Thoracic aorta (tissue), 2 donors: ENCODE measurements at regions not wholly inside any gene's neighbourhood (a gene's known extent, or its start where the extent isn't known, plus 50 kb on each side); places are given as distances from the start of the nearest gene placed in this dataset.

Source experiments
- ATAC-seq: fragments of 150-250 bp; one replicate; pipeline ENCODE4 v1.8.0; 2017; ENCODE audit warnings: low read depth; ENCODE audit not compliant: insufficient number of reproducible peaks, low FRiP score
- DNase-seq: peaks from one replicate; pipeline ENCODE4 v3.0.0-alpha.2; 2020; ENCODE audit warnings: low spot score
- H3K27ac ChIP-seq, 2 donors: fragments of 200-600 bp; sonication (generic); 1 replicate in 1 of 2; 2 replicates in 1 of 2; pipeline ENCODE4 v1.5.1; 2016; ENCODE audit warnings: mild to moderate bottlenecking in 2 of 2, moderate library complexity in 2 of 2
- H3K27me3 ChIP-seq: fragments of 200-600 bp; sonication (generic); replicated peaks from 2 replicates; pipeline ENCODE4 v1.6.0; 2016; ENCODE audit warnings: mild to moderate bottlenecking; ENCODE audit not compliant: insufficient read depth
- H3K36me3 ChIP-seq: fragments of 200-600 bp; sonication (generic); one replicate; pipeline ENCODE4 v1.5.1; 2016
- H3K4me1 ChIP-seq, 2 donors: fragments of 200-600 bp; sonication (generic); 1 replicate in 1 of 2; 2 replicates in 1 of 2; pipeline versions ENCODE4 v1.5.1 to v1.6.0; 2016; ENCODE audit warnings: low read depth in 2 of 2, mild to moderate bottlenecking in 1 of 2; ENCODE audit not compliant: control insufficient read depth in 1 of 2
- H3K4me3 ChIP-seq: fragments of 200-600 bp; sonication (generic); 2 replicates; pipeline ENCODE4 v1.5.1; 2016; ENCODE audit warnings: mild to moderate bottlenecking
- H3K9me3 ChIP-seq: fragments of 200-600 bp; sonication (generic); 2 replicates; pipeline ENCODE4 v1.5.1; 2016
- CTCF ChIP-seq: fragments of 200-600 bp; sonication (generic); IDR thresholded peaks from one replicate; pipeline ENCODE4 v1.5.1; 2019; ENCODE audit warnings: antibody characterized with exemption

- TF ChIP-seq CTCF = no peak
- H3K4me3 ChIP-seq = no peak overlapping the region
- no peak overlapping the region for H3K27ac ChIP-seq
- no peak for DNase-seq
- no peak for ATAC-seq
- no peaks in the 10 kb centered on the region for H3K9me3 ChIP-seq
- H3K4me1 ChIP-seq = no peaks in the 10 kb centered on the region
- no peaks in the 10 kb centered on the region for H3K27me3 ChIP-seq
- H3K36me3 ChIP-seq = no peaks in the 10 kb centered on the region
Observed at GRCh38 chr14:54267172-54267571, 129.6 kb upstream of the CDKN3 start.

GRCh38 chr14:54275997-54276725 lies 120.6 kb upstream of the CDKN3 start:
- TF ChIP-seq CTCF = no peak
- Histone ChIP-seq H3K27ac (no peak overlapping the region), H3K9me3 (no peaks in the 10 kb centered on the region), H3K4me1 (no peaks in the 10 kb centered on the region), H3K27me3 (no peaks in the 10 kb centered on the region), H3K36me3 (no peaks in the 10 kb centered on the region), H3K4me3 (no peak overlapping the region)
- ATAC-seq (no peak), DNase-seq (no peak)

DNA sequence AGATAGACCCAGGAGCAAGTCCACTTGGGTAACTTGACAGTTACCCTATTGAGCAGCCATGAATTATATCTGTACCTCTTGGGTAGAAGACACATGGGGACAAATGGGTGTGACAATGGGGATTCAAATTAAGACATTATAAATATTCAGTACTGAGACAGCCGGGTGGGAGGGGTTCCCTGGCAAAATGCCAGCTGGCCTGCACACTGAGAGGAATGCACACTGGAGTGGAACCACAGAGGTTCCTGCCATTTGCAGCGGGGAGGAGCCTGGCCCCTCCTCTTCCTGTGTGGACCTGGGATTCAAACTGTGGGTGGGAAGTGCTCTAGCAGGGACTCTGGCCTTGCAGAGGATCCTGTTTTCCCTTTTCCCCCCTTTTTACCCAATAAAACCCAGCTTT lies 118.7 kb upstream of the CDKN3 start:
- Histone ChIP-seq H3K27me3 (no peaks in the 10 kb centered on the region), H3K27ac (no peak overlapping the region), H3K4me3 (no peak overlapping the region), H3K9me3 (no peaks in the 10 kb centered on the region), H3K36me3 (no peaks in the 10 kb centered on the region), H3K4me1 (no peaks in the 10 kb centered on the region)
- TF ChIP-seq CTCF = no peak
- ATAC-seq (no peak), DNase-seq (no peak)

DNA sequence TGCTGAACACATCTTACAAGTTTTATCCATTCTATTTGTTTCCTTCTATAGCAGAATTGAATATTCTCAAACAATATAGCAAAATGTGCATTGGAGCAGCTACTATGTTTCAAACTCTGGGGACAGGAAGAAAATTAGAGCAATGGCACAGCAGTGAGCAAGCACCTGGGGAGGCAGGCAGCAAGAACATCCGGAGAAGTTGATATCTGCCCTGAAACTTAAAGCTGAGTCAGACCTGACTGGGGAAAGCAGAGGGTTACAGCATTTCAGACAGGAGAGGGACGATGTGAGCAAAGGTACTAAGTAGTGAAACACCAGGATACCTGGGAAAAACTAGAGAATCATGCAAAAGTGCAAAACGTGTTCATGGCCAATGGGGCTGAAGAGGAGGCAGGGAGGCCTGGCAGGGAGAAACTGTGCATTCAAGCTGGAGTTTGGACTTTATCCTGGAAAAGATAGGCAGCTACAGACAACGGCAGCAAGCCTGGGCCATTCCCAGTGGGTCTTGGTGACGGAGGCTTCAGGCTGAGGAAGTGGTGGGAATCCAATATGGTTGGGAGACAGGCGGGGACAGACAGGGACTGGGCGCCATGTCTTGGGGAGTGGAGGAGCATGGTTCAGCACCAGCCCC lies 118.0 kb upstream of the CDKN3 start:
- Histone ChIP-seq H3K4me3 (no peak overlapping the region), H3K27ac (no peak overlapping the region), H3K27me3 (no peaks in the 10 kb centered on the region), H3K9me3 (no peaks in the 10 kb centered on the region), H3K36me3 (no peaks in the 10 kb centered on the region), H3K4me1 (no peaks in the 10 kb centered on the region)
- DNase-seq (no peak), ATAC-seq (no peak)
- no peak for TF ChIP-seq CTCF

GRCh38 chr14:54282849-54283248 lies 114.0 kb upstream of the CDKN3 start:
- Histone ChIP-seq H3K4me3 (no peak overlapping the region), H3K9me3 (no peaks in the 10 kb centered on the region), H3K4me1 (no peaks in the 10 kb centered on the region), H3K36me3 (no peaks in the 10 kb centered on the region), H3K27me3 (no peaks in the 10 kb centered on the region), H3K27ac (no peak overlapping the region)
- DNase-seq (no peak), ATAC-seq (no peak)
- TF ChIP-seq CTCF = no peak
